Occipital lobe (tissue), 1 donor: ENCODE measurements at regions not wholly inside any gene's neighbourhood (a gene's known extent, or its start where the extent isn't known, plus 50 kb on each side); places are given as distances from the start of the nearest gene placed in this dataset.
"Not testable (repeated sequence)": the region's sequence is repeated elsewhere in the genome, so short reads cannot be mapped to it uniquely, and the experiment has no call there.

ENCODE experiments used
- DNase-seq: peaks from one replicate; lab custom pipeline; 2025; lab: John Stamatoyannopoulos, UW

- DNase-seq = no peak
These were observed 186.5 kb upstream of the CCL2 start for GRCh38 chr17:34068571-34068970.

GRCh38 chr17:34070712-34071111 lies 184.4 kb upstream of the CCL2 start:
- DNase-seq = no peak

- DNase-seq = no peak
These were observed 183.1 kb upstream of the CCL2 start for GRCh38 chr17:34071886-34072420.

GRCh38 chr17:34075076-34075475 lies 180.0 kb upstream of the CCL2 start:
- no peak for DNase-seq

DNA sequence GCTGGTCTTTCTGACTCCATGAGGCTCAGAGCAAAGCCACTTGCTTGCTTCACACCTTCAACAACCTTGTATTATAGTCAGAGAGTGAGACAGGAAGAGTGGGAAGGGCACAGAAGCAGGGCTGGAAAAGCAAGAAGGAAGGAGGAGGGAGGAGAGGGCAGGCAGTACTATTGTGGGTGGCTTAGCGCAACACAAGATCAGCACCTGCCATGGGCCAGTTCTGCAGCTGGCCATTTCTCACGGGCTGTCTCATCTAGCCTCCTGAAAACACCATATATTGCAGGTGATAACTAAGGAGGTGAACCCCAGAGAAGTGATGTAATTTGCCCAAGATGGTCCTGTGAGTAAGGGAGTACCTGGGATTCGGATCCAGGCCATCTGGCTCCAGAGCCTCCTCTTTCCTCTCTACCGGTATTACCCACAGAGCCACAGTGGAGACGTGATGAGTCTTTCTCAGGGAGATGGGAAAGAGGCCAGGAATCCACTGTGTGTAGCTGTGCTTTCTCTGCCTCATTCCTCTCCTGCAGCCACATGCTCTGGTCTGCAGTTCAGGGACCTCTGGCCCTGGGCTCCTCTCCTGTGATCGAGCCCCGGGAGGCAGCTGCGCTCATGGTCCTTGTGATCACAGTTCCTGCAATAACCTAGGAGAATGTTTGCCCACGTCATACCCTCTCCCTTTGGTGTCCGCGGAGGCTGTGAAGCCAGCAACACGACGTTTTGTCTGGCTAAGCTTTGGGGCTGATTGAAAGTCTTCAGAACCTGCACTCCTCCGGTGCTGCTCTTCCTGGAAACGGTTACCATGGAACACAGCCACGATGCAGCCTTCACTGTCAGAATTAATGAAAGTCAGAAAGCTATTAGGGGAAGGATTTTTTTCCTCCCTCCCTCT lies 178.1 kb upstream of the CCL2 start:
- DNase-seq = no peak

GRCh38 chr17:34081269-34081668 lies 173.8 kb upstream of the CCL2 start:
- DNase-seq = no peak

DNA sequence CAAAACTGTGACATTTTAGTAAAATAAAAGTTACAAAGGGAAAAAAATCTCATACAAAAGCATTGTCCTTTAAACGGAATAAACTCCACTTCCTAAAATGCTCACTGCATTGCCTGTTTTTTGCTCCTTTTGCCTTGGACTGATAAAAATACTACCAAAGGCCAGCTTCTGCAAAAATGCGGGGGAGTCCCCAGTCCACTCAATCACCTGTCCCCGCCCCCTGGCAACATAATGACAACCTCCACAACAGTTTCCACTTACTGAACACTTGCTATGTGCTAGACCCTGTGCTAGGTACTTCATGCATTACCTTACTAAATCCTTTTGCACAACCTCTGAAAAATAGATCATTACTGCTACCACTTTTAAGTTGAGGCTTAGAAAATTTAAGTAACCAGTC lies 172.7 kb upstream of the CCL2 start:
- DNase-seq = no peak

DNA sequence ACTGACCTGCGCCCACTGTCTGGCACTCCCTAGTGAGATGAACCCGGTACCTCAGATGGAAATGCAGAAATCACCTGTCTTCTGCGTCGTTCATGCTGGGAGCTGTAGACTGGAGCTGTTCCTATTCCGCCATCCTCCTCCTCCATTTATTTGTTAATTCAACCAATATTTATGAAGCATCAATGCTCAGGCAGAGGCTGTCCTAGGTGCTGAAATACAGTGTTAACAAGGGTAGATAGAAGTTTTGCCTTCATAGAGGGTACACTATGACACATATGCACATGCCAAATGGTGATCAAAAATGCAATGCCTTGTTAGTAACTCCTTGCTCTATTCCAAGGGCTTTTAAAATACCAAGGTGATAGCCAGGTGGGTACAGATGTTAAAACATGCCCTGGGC lies 166.0 kb upstream of the CCL2 start:
- DNase-seq = not testable (repeated sequence)

- no peak for DNase-seq
These were observed 164.5 kb upstream of the CCL2 start for GRCh38 chr17:34090593-34090992.

GRCh38 chr17:34091975-34092374 lies 163.1 kb upstream of the CCL2 start:
- DNase-seq = no peak

- DNase-seq = no peak
These were observed 160.0 kb upstream of the CCL2 start for GRCh38 chr17:34095106-34095505.

GRCh38 chr17:34098699-34099098 lies 156.4 kb upstream of the CCL2 start:
- DNase-seq = no peak

- DNase-seq = no peak
These were observed 155.1 kb upstream of the CCL2 start for GRCh38 chr17:34099859-34100515.

- DNase-seq = no peak
These were observed 148.1 kb upstream of the CCL2 start for GRCh38 chr17:34107019-34107418.

DNA sequence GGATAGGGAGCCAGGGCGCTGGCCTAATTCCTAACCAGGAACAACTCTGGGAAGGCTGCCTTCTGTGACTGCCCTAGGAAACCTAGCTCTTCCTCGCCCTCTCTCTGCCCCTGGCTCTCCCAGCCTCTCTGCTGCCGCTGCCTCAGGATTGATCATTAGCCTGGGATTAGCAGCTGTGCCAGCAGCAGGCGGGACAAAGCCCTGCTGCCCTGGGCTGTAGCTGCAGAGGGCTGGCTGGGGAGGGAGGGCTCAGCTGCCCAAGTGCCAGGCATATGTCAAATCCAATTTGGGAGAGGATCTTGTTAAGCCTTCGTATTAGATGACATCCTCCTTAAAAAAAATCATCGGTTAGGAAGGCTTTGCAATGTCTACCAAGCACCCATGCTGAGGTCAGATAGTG lies 144.8 kb upstream of the CCL2 start:
- DNase-seq = no peak

- DNase-seq = no peak
These were observed 142.0 kb upstream of the CCL2 start for GRCh38 chr17:34113089-34113488.

DNA sequence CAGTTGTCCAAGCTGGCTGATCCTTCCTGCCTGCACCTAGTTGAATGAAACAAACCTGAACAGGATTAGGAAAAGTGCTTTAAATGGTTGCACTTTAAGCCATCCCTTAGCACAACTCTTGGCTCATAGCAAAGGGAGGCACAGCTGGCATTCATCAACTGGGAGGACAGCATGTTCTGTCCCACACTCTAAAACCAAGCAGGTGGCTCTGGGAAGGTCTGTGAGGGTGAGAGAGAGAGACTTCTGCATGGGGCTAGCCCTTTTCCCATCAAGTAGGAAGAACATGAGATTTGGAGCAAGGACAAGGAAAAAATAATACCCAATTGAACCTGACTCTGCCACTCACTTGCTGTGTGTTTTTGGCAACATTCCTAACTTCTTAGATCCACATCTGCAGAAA lies 140.9 kb upstream of the CCL2 start:
- DNase-seq = no peak

GRCh38 chr17:34116306-34116705 lies 138.8 kb upstream of the CCL2 start:
- DNase-seq = no peak

GRCh38 chr17:34117332-34117731 lies 137.8 kb upstream of the CCL2 start:
- no peak for DNase-seq

- DNase-seq = no peak
These were observed 137.3 kb upstream of the CCL2 start for GRCh38 chr17:34117811-34118210.

DNA sequence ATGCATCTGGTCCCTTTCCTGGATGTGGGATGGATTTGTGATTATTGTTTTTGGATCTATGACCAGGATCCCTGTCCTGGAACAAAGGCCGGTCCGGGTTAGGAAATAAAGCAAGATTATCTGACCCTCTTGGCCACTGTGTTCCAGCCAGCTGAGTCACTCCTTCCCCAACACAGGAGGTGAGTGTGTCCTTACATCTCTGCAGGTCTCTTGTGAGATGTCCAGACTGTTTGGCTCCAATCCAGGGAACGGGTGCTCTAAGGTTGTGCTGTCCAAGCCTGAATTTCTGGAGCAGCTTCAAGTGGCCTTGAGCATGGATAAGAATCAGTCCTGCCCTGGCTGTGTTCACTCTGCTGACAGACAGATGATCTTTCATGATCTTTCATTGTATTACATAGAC lies 136.5 kb upstream of the CCL2 start:
- no peak for DNase-seq

- no peak for DNase-seq
These were observed 133.8 kb upstream of the CCL2 start for GRCh38 chr17:34121311-34121710.

- DNase-seq = no peak
These were observed 132.6 kb upstream of the CCL2 start for GRCh38 chr17:34122515-34122914.
